H1 (cell line): ENCODE measurements at regions not wholly inside any gene's neighbourhood (a gene's known extent, or its start where the extent isn't known, plus 50 kb on each side); places are given as distances from the start of the nearest gene placed in this dataset.

Experiments
- CBX8 ChIP-seq: fragments of 300-800, 300-1000 bp; sonication (generic); IDR thresholded peaks from 2 replicates; pipeline ENCODE4 v1.7.1; 2016; ENCODE audit warnings: low read depth, low read length, borderline replicate concordance
- CREB1 ChIP-seq: IDR thresholded peaks from 2 replicates; pipeline ENCODE4 v1.6.1; 2012; ENCODE audit warnings: inconsistent platforms
- NANOG ChIP-seq: IDR thresholded peaks from 2 replicates; pipeline ENCODE4 v1.6.1; 2011; ENCODE audit warnings: low read length, low read depth, mild to moderate bottlenecking, inconsistent platforms; ENCODE audit not compliant: insufficient read depth, poor library complexity, severe bottlenecking
- POLR2AphosphoS5 ChIP-seq: IDR thresholded peaks from 2 replicates; pipeline ENCODE4 v1.6.1; 2011; ENCODE audit warnings: low read depth, low read length
- SIX5 ChIP-seq: IDR thresholded peaks from 2 replicates; pipeline ENCODE4 v1.6.1; 2011; ENCODE audit warnings: mild to moderate bottlenecking, low read depth, low read length

- TF ChIP-seq CBX8 (no peak), POLR2AphosphoS5 (no peak), CREB1 (no peak), SIX5 (no peak), NANOG (no peak)
- TF ChIP-seq, all 59 proteins: peak for 0
Measured at GRCh38 chr9:23372703-23373102, 453.3 kb downstream of the ELAVL2 start (continued).
